ENCODE measurements at regions not wholly inside any gene's neighbourhood (a gene's known extent, or its start where the extent isn't known, plus 50 kb on each side); places are given as distances from the start of the nearest gene placed in this dataset.
A peak's percentile ranks its signal among the peaks of the same experiment; 100 is the strongest.

GRCh38 chr7:137172105-137172590 is 171.4 kb downstream of the PTN start:
- Histone ChIP-seq H3K4me3 (ENCODE audit: low read depth, low read length, poor library complexity, severe bottlenecking) (no peak overlapping the region), H3K36me3 (ENCODE audit: insufficient read depth, low read length, poor library complexity, severe bottlenecking) (no peaks in the 10 kb centered on the region), H3K27me3 (replicated peaks; ENCODE audit: insufficient read depth, low read depth, low read length, poor library complexity) (no peaks in the 10 kb centered on the region), H3K9me3 (ENCODE audit: low read depth, low read length, poor library complexity, severe bottlenecking) (no peaks in the 10 kb centered on the region), H3K27ac (ENCODE audit: low read depth, low read length, poor library complexity, severe bottlenecking) (no peak overlapping the region), H3K4me1 (ENCODE audit: insufficient read depth, low read length, poor library complexity, severe bottlenecking) (no peaks in the 10 kb centered on the region)
- no TSS peak for BruUV-seq (replicated peaks)
- no peak for TF ChIP-seq EZH2 (IDR thresholded peaks at IDR 0.05; ENCODE audit: borderline replicate concordance, low read depth, low read length, poor library complexity, severe bottlenecking)
- no peak for TF ChIP-seq CTCF (conservative IDR thresholded peaks at IDR 0.05; ENCODE audit: low read depth, low read length)
- intact Hi-C loops (cut with micrococcal nuclease; ENCODE audit: unreplicated experiment): no loop called here
- ChIA-PET CTCF (no interaction called here), POLR2A (ENCODE audit: low non-redundant PET) (no interaction called here)
- DNase-seq (ENCODE audit: low spot score): no peak

GRCh38 chr7:137169282-137169698 is 174.2 kb downstream of the PTN start:
- POLR2A ChIA-PET (ENCODE audit: low non-redundant PET): no interaction called here
- peak; percentile 75 for DNase-seq (ENCODE audit: low spot score)
- no peak overlapping the region for H3K27ac ChIP-seq (ENCODE audit: low read depth, low read length, poor library complexity, severe bottlenecking)
- no peaks in the 10 kb centered on the region for H3K27me3 ChIP-seq (replicated peaks; ENCODE audit: insufficient read depth, low read depth, low read length, poor library complexity)
- CTCF ChIA-PET: interaction anchor here (0.5 to 1.3 kb wide), 5 partner anchors 12 to 423 kb away, joined by 3 to 6 read pairs (median 3); no protein-coding TSS in a partner anchor
- no peak overlapping the region for H3K4me3 ChIP-seq (ENCODE audit: low read depth, low read length, poor library complexity, severe bottlenecking)
- H3K9me3 ChIP-seq (ENCODE audit: low read depth, low read length, poor library complexity, severe bottlenecking): no peaks in the 10 kb centered on the region
- no TSS peak for BruUV-seq (replicated peaks)
- intact Hi-C loops (cut with micrococcal nuclease; ENCODE audit: unreplicated experiment): loop anchor here (1.0 to 2.0 kb wide), 2 partner anchors 285 to 424 kb away; no protein-coding TSS in a partner anchor
- no peaks in the 10 kb centered on the region for H3K4me1 ChIP-seq (ENCODE audit: insufficient read depth, low read length, poor library complexity, severe bottlenecking)
- TF ChIP-seq EZH2 (IDR thresholded peaks at IDR 0.05; ENCODE audit: borderline replicate concordance, low read depth, low read length, poor library complexity, severe bottlenecking) (no peak), CTCF (conservative IDR thresholded peaks at IDR 0.05; ENCODE audit: low read depth, low read length) (peak; percentile 70)
- no peaks in the 10 kb centered on the region for H3K36me3 ChIP-seq (ENCODE audit: insufficient read depth, low read length, poor library complexity, severe bottlenecking)

GRCh38 chr7:137167609-137168008 is 175.9 kb downstream of the PTN start:
- Histone ChIP-seq H3K27ac (ENCODE audit: low read depth, low read length, poor library complexity, severe bottlenecking) (no peak overlapping the region), H3K9me3 (ENCODE audit: low read depth, low read length, poor library complexity, severe bottlenecking) (no peaks in the 10 kb centered on the region), H3K4me3 (ENCODE audit: low read depth, low read length, poor library complexity, severe bottlenecking) (no peak overlapping the region), H3K27me3 (replicated peaks; ENCODE audit: insufficient read depth, low read depth, low read length, poor library complexity) (no peaks in the 10 kb centered on the region), H3K36me3 (ENCODE audit: insufficient read depth, low read length, poor library complexity, severe bottlenecking) (no peaks in the 10 kb centered on the region), H3K4me1 (ENCODE audit: insufficient read depth, low read length, poor library complexity, severe bottlenecking) (no peaks in the 10 kb centered on the region)
- intact Hi-C loops (cut with micrococcal nuclease; ENCODE audit: unreplicated experiment): loop anchor here (2.0 kb wide), 1 partner anchor 425 kb away; no protein-coding TSS in a partner anchor
- POLR2A ChIA-PET (ENCODE audit: low non-redundant PET): no interaction called here
- no peak for TF ChIP-seq EZH2 (IDR thresholded peaks at IDR 0.05; ENCODE audit: borderline replicate concordance, low read depth, low read length, poor library complexity, severe bottlenecking)
- no peak for TF ChIP-seq CTCF (conservative IDR thresholded peaks at IDR 0.05; ENCODE audit: low read depth, low read length)
- no peak for DNase-seq (ENCODE audit: low spot score)
- BruUV-seq (replicated peaks): no TSS peak
- CTCF ChIA-PET: no interaction called here

Measured in A673 (cell line).